ENCODE measurements at regions not wholly inside any gene's neighbourhood (a gene's known extent, or its start where the extent isn't known, plus 50 kb on each side); places are given as distances from the start of the nearest gene placed in this dataset.

GRCh38 chr3:176906046-176906905 lies 291.0 kb downstream of the TBL1XR1 start:
- H3K4me3 ChIP-seq = no peak overlapping the region
- H3K36me3 ChIP-seq (ENCODE audit: low read depth) = no peaks in the 10 kb centered on the region
- H3K79me2 ChIP-seq (ENCODE audit: low read depth) = no peaks in the 10 kb centered on the region
- intact Hi-C loops (cut with micrococcal nuclease; ENCODE audit: unreplicated experiment) = no loop called here
- H4K20me1 ChIP-seq (ENCODE audit: insufficient read depth) = no peaks in the 10 kb centered on the region
- TF ChIP-seq, protein P1, sequence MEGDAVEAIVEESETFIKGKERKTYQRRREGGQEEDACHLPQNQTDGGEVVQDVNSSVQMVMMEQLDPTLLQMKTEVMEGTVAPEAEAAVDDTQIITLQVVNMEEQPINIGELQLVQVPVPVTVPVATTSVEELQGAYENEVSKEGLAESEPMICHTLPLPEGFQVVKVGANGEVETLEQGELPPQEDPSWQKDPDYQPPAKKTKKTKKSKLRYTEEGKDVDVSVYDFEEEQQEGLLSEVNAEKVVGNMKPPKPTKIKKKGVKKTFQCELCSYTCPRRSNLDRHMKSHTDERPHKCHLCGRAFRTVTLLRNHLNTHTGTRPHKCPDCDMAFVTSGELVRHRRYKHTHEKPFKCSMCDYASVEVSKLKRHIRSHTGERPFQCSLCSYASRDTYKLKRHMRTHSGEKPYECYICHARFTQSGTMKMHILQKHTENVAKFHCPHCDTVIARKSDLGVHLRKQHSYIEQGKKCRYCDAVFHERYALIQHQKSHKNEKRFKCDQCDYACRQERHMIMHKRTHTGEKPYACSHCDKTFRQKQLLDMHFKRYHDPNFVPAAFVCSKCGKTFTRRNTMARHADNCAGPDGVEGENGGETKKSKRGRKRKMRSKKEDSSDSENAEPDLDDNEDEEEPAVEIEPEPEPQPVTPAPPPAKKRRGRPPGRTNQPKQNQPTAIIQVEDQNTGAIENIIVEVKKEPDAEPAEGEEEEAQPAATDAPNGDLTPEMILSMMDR (conservative IDR thresholded peaks at IDR 0.05) = no peak
- no peak for TF ChIP-seq EZH2 (IDR thresholded peaks at IDR 0.05; ENCODE audit: low read depth)
- H3K27ac ChIP-seq = peak overlapping the region; percentile 44; the same call in 1 of the 2 replicates
- H3K4me1 ChIP-seq (replicated peaks; ENCODE audit: insufficient read depth) = peaks cover 30% of the 10 kb centered on the region
- DNase-seq = peak; percentile 9 to 76
- no peaks in the 10 kb centered on the region for H3K27me3 ChIP-seq (ENCODE audit: insufficient read depth, low read depth)
- no peaks in the 10 kb centered on the region for H3K9me2 ChIP-seq (ENCODE audit: insufficient read depth)
- H3K9me3 ChIP-seq (ENCODE audit: insufficient read depth, low read depth) = no peaks in the 10 kb centered on the region; the same call in 1 of the 2 replicates
- peak overlapping the region; percentile 10 for H3K4me2 ChIP-seq
- no TSS peak for BruUV-seq (replicated peaks)
- POLR2A ChIA-PET (ENCODE audit: unreplicated experiment) = no interaction called here
- CTCF ChIA-PET = no interaction called here
- H2AFZ ChIP-seq = no peak overlapping the region
- H3F3A ChIP-seq (ENCODE audit: insufficient read depth, low read depth) = peaks cover 21% of the 10 kb centered on the region; the same call in 1 of the 2 replicates

GRCh38 chr3:176905331-176905730 lies 292.0 kb downstream of the TBL1XR1 start:
- H3K9me2 ChIP-seq (ENCODE audit: insufficient read depth) = no peaks in the 10 kb centered on the region
- CTCF ChIA-PET = no interaction called here
- POLR2A ChIA-PET (ENCODE audit: unreplicated experiment) = interaction anchor here (0.5 kb wide), 1 partner anchor 862 kb away, joined by 10 read pairs; no protein-coding TSS in a partner anchor

GRCh38 chr3:176904506-176904905 lies 292.8 kb downstream of the TBL1XR1 start:
- BruUV-seq (replicated peaks) = no TSS peak
- Histone ChIP-seq H3K27ac (no peak overlapping the region), H2AFZ (no peak overlapping the region), H3K79me2 (ENCODE audit: low read depth) (no peaks in the 10 kb centered on the region), H3K9me2 (ENCODE audit: insufficient read depth) (no peaks in the 10 kb centered on the region), H3K4me3 (no peak overlapping the region), H3K36me3 (ENCODE audit: low read depth) (no peaks in the 10 kb centered on the region), H3K9me3 (ENCODE audit: insufficient read depth, low read depth) (no peaks in the 10 kb centered on the region; the same call in 1 of the 2 replicates), H4K20me1 (ENCODE audit: insufficient read depth) (no peaks in the 10 kb centered on the region), H3F3A (ENCODE audit: insufficient read depth, low read depth) (peaks cover 21% of the 10 kb centered on the region; the same call in 1 of the 2 replicates), H3K4me1 (replicated peaks; ENCODE audit: insufficient read depth) (peaks cover 30% of the 10 kb centered on the region), H3K27me3 (ENCODE audit: insufficient read depth, low read depth) (no peaks in the 10 kb centered on the region), H3K4me2 (no peak overlapping the region)
- intact Hi-C loops (cut with micrococcal nuclease; ENCODE audit: unreplicated experiment) = no loop called here
- ChIA-PET POLR2A (ENCODE audit: unreplicated experiment) (no interaction called here), CTCF (no interaction called here)
- DNase-seq = no peak
- TF ChIP-seq, protein P1 (conservative IDR thresholded peaks at IDR 0.05) = no peak
- TF ChIP-seq EZH2 (IDR thresholded peaks at IDR 0.05; ENCODE audit: low read depth) = no peak

More at GRCh38 chr3:176905331-176905730, 292.0 kb downstream of the TBL1XR1 start:
- H3K27me3 ChIP-seq (ENCODE audit: insufficient read depth, low read depth) = no peaks in the 10 kb centered on the region
- no peaks in the 10 kb centered on the region for H4K20me1 ChIP-seq (ENCODE audit: insufficient read depth)
- no peak overlapping the region for H2AFZ ChIP-seq
- H3K36me3 ChIP-seq (ENCODE audit: low read depth) = no peaks in the 10 kb centered on the region
- no peak for TF ChIP-seq EZH2 (IDR thresholded peaks at IDR 0.05; ENCODE audit: low read depth)
- TF ChIP-seq, protein P1 (conservative IDR thresholded peaks at IDR 0.05) = no peak
- H3K4me2 ChIP-seq = no peak overlapping the region
- H3F3A ChIP-seq (ENCODE audit: insufficient read depth, low read depth) = peaks cover 21% of the 10 kb centered on the region; the same call in 1 of the 2 replicates
- H3K9me3 ChIP-seq (ENCODE audit: insufficient read depth, low read depth) = no peaks in the 10 kb centered on the region; the same call in 1 of the 2 replicates
- no peak overlapping the region for H3K27ac ChIP-seq
- intact Hi-C loops (cut with micrococcal nuclease; ENCODE audit: unreplicated experiment) = no loop called here
- peak in 1 of 2 experiments; percentile 59 for DNase-seq
- H3K4me3 ChIP-seq = no peak overlapping the region
- H3K79me2 ChIP-seq (ENCODE audit: low read depth) = no peaks in the 10 kb centered on the region
- H3K4me1 ChIP-seq (replicated peaks; ENCODE audit: insufficient read depth) = peaks cover 30% of the 10 kb centered on the region
- no TSS peak for BruUV-seq (replicated peaks)

Measured in PC-9 (cell line).